Mesodermal cell (in vitro differentiated cells): ENCODE measurements at regions not wholly inside any gene's neighbourhood (a gene's known extent, or its start where the extent isn't known, plus 50 kb on each side); places are given as distances from the start of the nearest gene placed in this dataset.

ENCODE experiments used
- H3K27ac ChIP-seq: 2 replicates; pipeline ENCODE4 v1.7.0; 2013; ENCODE audit warnings: mild to moderate bottlenecking, low read depth, low read length, moderate library complexity; ENCODE audit not compliant: severe bottlenecking
- H3K36me3 ChIP-seq: 2 replicates; pipeline ENCODE4 v1.7.1; 2013; ENCODE audit warnings: mild to moderate bottlenecking, low read length, moderate library complexity; ENCODE audit not compliant: control insufficient read depth, insufficient read depth
- H3K4me1 ChIP-seq: one replicate; pipeline ENCODE4 v1.7.1; 2013; ENCODE audit warnings: mild to moderate bottlenecking, low read length; ENCODE audit not compliant: insufficient read depth, control insufficient read depth, poor library complexity, severe bottlenecking
- H3K4me3 ChIP-seq: 2 replicates; pipeline ENCODE4 v1.7.0; 2013; ENCODE audit warnings: low read length, control low read depth, mild to moderate bottlenecking; ENCODE audit not compliant: insufficient read depth, poor library complexity, severe bottlenecking; ENCODE audit errors: extremely low read depth
- H3K9me3 ChIP-seq: 2 replicates; pipeline ENCODE4 v1.7.1; 2013; ENCODE audit warnings: mild to moderate bottlenecking, low read length, moderate library complexity; ENCODE audit not compliant: control insufficient read depth
- WGBS, 2 experiments: methylation state at CpG; one replicate each; pipeline ENCODE4 v1.1.5; 2013; ENCODE audit warnings: missing lambda C conversion rate in 2 of 2; ENCODE audit not compliant: insufficient coverage in 2 of 2; 5-methylcytosine and 5-hydroxymethylcytosine counted together

- no peaks in the 10 kb centered on the region for H3K9me3 ChIP-seq
- no peak overlapping the region for H3K27ac ChIP-seq
- no peaks in the 10 kb centered on the region for H3K4me1 ChIP-seq
- no CpG with 5 or more reads among the region's 1 CpG for WGBS, 2 experiments
- no peaks in the 10 kb centered on the region for H3K36me3 ChIP-seq
- H3K4me3 ChIP-seq, result no peak overlapping the region
These were observed 614.1 kb upstream of the SETBP1 start for GRCh38 chr18:44066541-44066940.

- H3K36me3 ChIP-seq, result no peaks in the 10 kb centered on the region
- H3K9me3 ChIP-seq, result no peaks in the 10 kb centered on the region
- H3K4me3 ChIP-seq, result no peak overlapping the region
- no peak overlapping the region for H3K27ac ChIP-seq
- no peaks in the 10 kb centered on the region for H3K4me1 ChIP-seq
- WGBS, 2 experiments, result no CpG with 5 or more reads among the region's 2 CpGs
These were observed 613.5 kb upstream of the SETBP1 start for GRCh38 chr18:44067186-44067585.

GRCh38 chr18:44075038-44075437 lies 605.6 kb upstream of the SETBP1 start:
- Histone ChIP-seq H3K4me3 (no peak overlapping the region), H3K9me3 (no peaks in the 10 kb centered on the region), H3K4me1 (no peaks in the 10 kb centered on the region), H3K27ac (no peak overlapping the region), H3K36me3 (no peaks in the 10 kb centered on the region)
- 100% methylated on average over 1 of the region's 3 CpGs for WGBS, 2 experiments

GRCh38 chr18:44079606-44080005 lies 601.1 kb upstream of the SETBP1 start:
- Histone ChIP-seq H3K4me1 (no peaks in the 10 kb centered on the region), H3K36me3 (no peaks in the 10 kb centered on the region), H3K4me3 (no peak overlapping the region), H3K27ac (no peak overlapping the region), H3K9me3 (no peaks in the 10 kb centered on the region)
- WGBS, 2 experiments, result no CpG with 5 or more reads among the region's 1 CpG

- H3K9me3 ChIP-seq, result no peaks in the 10 kb centered on the region
- H3K4me1 ChIP-seq, result no peaks in the 10 kb centered on the region
- no CpG with 5 or more reads among the region's 1 CpG for WGBS, 2 experiments
- no peaks in the 10 kb centered on the region for H3K36me3 ChIP-seq
- no peak overlapping the region for H3K4me3 ChIP-seq
- no peak overlapping the region for H3K27ac ChIP-seq
These were observed 600.6 kb upstream of the SETBP1 start for GRCh38 chr18:44080054-44080453.

GRCh38 chr18:44089732-44090131 lies 591.0 kb upstream of the SETBP1 start:
- H3K9me3 ChIP-seq, result no peaks in the 10 kb centered on the region
- no peaks in the 10 kb centered on the region for H3K36me3 ChIP-seq
- WGBS, 2 experiments, result no CpG with 5 or more reads among the region's 2 CpGs
- H3K4me1 ChIP-seq, result no peaks in the 10 kb centered on the region
- H3K27ac ChIP-seq, result no peak overlapping the region
- no peak overlapping the region for H3K4me3 ChIP-seq

- no peaks in the 10 kb centered on the region for H3K36me3 ChIP-seq
- WGBS, 2 experiments, result no CpG with 5 or more reads among the region's 3 CpGs
- H3K4me3 ChIP-seq, result no peak overlapping the region
- no peaks in the 10 kb centered on the region for H3K4me1 ChIP-seq
- H3K9me3 ChIP-seq, result peaks cover 3% of the 10 kb centered on the region
- H3K27ac ChIP-seq, result no peak overlapping the region
These were observed 590.2 kb upstream of the SETBP1 start for GRCh38 chr18:44090453-44090852.

- Histone ChIP-seq H3K4me1 (no peaks in the 10 kb centered on the region), H3K9me3 (peaks cover 6% of the 10 kb centered on the region)
These were observed 587.4 kb upstream of the SETBP1 start for GRCh38 chr18:44093253-44093652.

GRCh38 chr18:44096016-44096415 lies 584.7 kb upstream of the SETBP1 start:
- Histone ChIP-seq H3K9me3 (peaks cover 11% of the 10 kb centered on the region), H3K36me3 (no peaks in the 10 kb centered on the region), H3K27ac (no peak overlapping the region), H3K4me1 (no peaks in the 10 kb centered on the region), H3K4me3 (no peak overlapping the region)

More at GRCh38 chr18:44093253-44093652, 587.4 kb upstream of the SETBP1 start:
- H3K36me3 ChIP-seq, result no peaks in the 10 kb centered on the region
- H3K27ac ChIP-seq, result no peak overlapping the region
- no peak overlapping the region for H3K4me3 ChIP-seq

- Histone ChIP-seq H3K27ac (no peak overlapping the region), H3K4me1 (no peaks in the 10 kb centered on the region), H3K9me3 (peaks cover 11% of the 10 kb centered on the region), H3K4me3 (no peak overlapping the region), H3K36me3 (no peaks in the 10 kb centered on the region)
- 80 to 94% methylated on average over 3 to 4 of the region's 4 CpGs for whole genome bisulfite sequencing, 2 experiments
These were observed 582.1 kb upstream of the SETBP1 start for GRCh38 chr18:44098551-44099098.

- H3K9me3 ChIP-seq, result no peaks in the 10 kb centered on the region
- no peak overlapping the region for H3K4me3 ChIP-seq
- H3K36me3 ChIP-seq, result no peaks in the 10 kb centered on the region
- 83 to 92% methylated on average over 2 of the region's 2 CpGs for WGBS, 2 experiments
- no peaks in the 10 kb centered on the region for H3K4me1 ChIP-seq
- no peak overlapping the region for H3K27ac ChIP-seq
These were observed 573.5 kb upstream of the SETBP1 start for GRCh38 chr18:44107187-44107586.

- H3K36me3 ChIP-seq, result no peaks in the 10 kb centered on the region
- H3K27ac ChIP-seq, result no peak overlapping the region
- no peaks in the 10 kb centered on the region for H3K4me1 ChIP-seq
- H3K4me3 ChIP-seq, result no peak overlapping the region
- H3K9me3 ChIP-seq, result no peaks in the 10 kb centered on the region
These were observed 569.4 kb upstream of the SETBP1 start for GRCh38 chr18:44111337-44111736.
